ENCODE measurements at regions not wholly inside any gene's neighbourhood (a gene's known extent, or its start where the extent isn't known, plus 50 kb on each side); places are given as distances from the start of the nearest gene placed in this dataset.
A peak's percentile ranks its signal among the peaks of the same experiment; 100 is the strongest.
"Not testable (repeated sequence)": the region's sequence is repeated elsewhere in the genome, so short reads cannot be mapped to it uniquely, and the experiment has no call there.

- no peak for ATAC-seq
Observed at GRCh38 chr6:137307163-137307854, 88.1 kb upstream of the IFNGR1 start.

DNA sequence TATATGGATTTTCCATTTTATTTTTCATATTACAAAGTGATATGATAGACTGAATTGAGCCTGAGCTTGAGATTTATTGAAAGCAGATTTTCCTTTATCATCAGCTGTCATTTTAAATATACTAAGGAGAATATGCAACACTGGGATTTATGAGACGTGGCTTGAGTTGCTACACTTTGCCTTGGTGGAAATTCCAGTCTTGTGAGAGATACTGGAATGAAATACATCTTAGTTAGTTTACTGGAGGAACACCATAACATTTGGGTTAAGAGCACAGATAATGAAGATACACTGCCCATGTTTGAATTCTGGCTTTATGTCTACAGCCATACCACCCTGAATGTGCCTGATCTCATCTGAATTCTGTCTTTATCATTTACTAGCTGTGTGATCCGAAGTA, 86.5 kb upstream of the IFNGR1 start:
- ATAC-seq = no peak

- ATAC-seq = no peak
Observed at GRCh38 chr6:137304020-137304780, 85.0 kb upstream of the IFNGR1 start.

DNA sequence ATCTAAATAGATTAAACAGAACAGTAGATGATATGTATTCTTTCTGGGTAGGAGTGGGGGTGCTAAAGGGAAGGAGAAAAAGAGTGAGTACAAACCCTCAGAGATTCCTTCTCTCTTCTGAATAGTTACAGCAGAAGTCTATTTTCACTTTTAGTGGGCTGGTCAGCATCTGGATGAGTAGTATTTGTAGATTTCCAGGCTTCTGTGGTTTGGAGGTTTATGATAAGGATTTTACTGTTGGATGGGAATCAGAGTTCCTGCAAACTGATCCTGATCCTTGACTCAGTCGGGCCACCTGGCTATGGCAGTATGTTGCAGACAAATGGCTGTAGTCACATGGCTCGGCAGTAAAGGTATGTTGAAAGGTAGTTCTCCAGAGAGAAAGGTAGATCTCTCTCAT, 84.3 kb upstream of the IFNGR1 start:
- no peak for ATAC-seq

- no peak for ATAC-seq
Observed at GRCh38 chr6:137299681-137300080, 80.5 kb upstream of the IFNGR1 start.

GRCh38 chr6:137297887-137298286, 78.7 kb upstream of the IFNGR1 start:
- no peak for ATAC-seq

DNA sequence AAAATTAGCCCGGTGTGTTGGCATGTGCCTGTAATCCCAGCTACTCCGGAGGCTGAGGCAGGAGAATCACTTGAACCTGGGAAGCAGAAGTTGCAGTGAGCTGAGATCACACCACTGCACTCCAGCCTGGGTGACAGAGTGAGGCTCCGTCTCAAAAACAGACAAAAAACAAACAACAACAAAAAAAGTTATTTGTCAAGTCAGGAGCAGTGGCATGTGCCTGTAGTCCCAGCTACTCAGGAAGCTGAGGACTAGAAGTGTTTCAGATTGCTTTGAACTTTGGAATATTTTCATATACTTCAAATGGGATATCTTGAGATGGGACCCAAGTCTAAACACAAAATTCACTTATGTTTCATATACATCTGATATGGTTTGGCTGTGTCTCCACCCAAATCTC, 73.1 kb upstream of the IFNGR1 start:
- not testable (repeated sequence) for ATAC-seq

DNA sequence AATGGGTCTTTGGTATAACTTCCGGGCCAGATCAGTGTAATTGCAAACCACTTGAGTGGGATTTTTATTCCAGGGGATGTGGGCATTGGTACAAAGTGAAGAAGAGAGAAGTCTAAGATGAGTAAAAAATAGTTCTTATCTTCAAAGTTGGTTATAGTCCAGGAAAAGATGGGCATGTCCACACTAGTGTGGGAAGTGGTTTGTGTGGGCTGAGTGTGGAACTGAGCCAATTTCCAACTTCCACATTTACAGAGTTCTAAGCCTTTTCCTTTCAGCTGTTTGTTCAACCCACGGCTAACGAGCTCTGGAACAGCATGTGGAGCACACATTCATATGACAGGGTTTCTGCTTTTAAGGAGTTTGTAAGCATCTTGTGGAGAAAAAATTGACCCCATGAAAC, 72.3 kb upstream of the IFNGR1 start:
- no peak for ATAC-seq

- no peak for ATAC-seq
Observed at GRCh38 chr6:137290601-137291261, 71.5 kb upstream of the IFNGR1 start.

DNA sequence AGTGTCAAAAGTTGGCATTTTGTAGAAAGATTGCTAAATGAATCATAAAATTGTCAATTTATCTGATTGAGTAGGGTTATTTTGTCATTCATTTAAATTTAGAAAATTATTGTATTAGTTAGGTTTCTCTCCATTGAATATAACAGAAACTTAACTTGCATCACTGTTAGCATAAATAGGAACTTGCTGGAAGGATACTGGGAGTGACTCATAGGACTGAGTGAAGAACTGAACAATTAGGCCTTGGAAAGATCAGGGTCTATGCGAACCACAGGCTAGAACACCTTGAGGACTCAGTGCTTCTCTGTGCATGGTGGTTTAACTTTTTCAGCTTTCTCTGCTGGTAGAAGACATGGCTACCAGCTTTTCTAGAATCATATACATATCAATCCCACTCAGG, 67.7 kb upstream of the IFNGR1 start:
- no peak for ATAC-seq

DNA sequence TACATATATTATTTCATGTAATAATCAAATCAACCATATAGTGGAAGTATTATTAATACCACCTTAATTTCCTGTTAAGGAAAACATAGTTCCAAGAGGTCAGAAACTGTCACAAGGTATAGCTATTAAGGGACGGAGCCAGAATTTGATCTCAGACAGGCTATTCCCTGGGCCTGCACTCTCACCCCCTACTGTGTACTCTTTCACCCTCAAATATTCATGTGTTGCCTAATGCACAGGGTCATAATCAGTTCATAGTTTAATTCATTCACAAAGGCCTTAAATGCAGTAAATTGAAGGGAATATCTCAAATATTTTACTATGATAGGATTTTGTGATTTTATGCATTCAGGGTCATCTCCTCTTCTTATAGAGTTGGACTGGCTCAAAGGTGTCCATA, 67.2 kb upstream of the IFNGR1 start:
- ATAC-seq = no peak

- ATAC-seq = no peak
Observed at GRCh38 chr6:137284811-137285110, 65.6 kb upstream of the IFNGR1 start.

DNA sequence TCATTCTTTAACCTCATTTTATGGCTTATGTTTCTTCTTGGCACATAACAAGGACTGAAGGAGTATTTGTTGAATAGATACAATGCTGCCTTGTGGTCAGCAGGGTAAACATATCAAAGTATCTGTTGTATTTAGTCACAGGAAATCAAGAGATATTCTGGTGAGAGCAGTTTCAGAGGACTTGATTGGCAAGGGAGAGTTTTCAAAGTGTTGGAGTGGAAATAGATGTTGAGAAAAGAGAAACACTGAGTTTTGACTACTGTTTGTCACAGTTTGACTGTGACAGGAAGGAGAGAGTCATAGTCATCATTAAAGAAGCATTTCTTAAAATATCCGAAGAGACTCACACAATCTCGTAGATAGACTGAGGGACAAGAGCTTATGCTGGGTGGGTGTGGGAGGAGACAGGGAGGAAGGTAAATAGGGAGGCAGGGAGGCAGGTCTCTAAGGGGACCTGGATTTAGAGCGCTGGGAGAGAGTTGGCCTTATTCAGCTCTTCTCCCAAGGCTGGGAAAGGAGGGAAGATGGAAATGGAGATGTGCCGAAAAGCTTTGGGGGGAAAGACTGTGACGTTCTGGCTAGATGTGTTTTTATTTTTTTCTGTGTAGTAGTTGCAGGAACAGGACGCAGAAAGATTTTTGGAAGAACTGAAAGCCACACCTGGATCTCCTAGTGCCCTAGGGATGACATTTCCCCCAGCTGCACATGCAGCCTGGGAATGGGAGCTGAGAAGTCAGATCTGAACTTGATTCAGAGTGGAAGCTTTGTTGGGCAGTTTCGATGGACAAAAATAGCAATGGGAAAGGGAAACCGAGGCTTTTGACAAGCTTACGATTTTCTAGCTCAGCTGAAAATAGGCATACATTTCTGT, 65.0 kb upstream of the IFNGR1 start:
- peak in 1 of 2 donors; percentile 45 for ATAC-seq

DNA sequence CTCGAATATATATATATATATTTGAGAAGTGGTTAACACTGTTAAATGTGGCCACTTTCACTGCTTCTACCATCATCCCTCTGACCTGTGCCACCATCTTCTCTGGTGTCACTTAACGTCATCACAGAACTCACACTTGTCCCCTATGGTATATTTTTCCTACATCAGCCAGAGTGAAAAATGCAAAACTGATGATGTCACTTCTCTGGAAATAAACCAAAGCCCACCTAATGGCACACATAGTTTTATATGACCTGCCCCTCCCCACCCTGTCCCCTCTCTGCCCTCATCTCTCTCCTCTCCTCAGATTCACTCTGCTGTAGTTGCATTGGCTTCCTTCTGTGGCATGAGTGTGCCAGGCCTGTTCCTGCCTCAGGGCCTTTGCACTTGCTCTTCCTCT, 63.9 kb upstream of the IFNGR1 start:
- no peak for ATAC-seq

DNA sequence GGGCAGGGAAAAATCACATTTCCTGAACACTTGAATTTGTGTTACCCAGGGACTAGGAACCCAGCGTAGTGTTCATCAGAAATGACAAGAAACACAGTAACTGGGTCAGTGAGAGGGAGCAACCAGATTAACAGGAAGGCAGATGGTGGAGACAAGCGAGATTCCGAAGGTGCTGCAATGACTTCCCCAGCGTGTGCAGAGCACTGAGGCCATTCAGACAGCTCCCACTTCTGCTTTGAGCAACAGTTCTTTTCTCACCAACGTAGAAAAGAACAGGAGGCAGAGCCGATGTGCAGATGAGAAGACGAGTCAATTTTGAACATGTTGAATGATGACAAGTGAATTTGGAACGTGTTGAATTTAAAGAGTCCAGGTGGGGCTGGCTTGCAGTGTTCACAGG, 63.1 kb upstream of the IFNGR1 start:
- ATAC-seq = no peak

GRCh38 chr6:137279279-137279678, 60.1 kb upstream of the IFNGR1 start:
- not testable (repeated sequence) for ATAC-seq

DNA sequence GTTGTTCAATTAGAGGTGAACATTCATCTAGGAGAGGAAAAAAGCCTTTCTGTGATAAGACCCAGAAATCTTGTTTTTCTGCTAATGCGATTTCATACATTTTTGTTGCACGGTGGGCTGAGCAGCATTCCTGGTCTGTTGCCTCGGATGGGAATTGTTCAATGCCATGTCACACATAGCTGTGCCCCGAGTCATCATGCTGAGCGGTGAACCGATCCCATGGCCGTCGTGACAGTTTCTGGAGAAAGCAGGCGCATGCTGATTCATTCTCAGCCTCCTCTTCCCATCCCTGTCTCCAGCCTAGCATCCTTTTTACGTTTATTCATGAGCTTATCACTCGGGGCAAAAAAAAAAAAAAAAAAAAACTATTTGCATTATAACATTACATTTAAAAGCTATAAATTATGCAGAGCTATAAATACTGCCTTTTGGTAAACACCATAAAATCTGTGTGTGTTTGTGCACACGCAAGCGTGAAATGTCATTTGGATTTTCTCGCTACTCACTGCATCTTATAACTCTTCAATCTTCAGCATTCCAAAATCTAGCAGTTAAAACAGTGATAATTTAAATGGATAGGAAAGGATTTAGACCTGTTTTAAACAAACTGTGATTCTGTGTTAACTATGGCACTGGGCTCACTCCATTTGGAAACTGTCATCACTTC, 58.9 kb upstream of the IFNGR1 start:
- no peak for ATAC-seq

- ATAC-seq = no peak
Observed at GRCh38 chr6:137272403-137272802, 53.2 kb upstream of the IFNGR1 start.

DNA sequence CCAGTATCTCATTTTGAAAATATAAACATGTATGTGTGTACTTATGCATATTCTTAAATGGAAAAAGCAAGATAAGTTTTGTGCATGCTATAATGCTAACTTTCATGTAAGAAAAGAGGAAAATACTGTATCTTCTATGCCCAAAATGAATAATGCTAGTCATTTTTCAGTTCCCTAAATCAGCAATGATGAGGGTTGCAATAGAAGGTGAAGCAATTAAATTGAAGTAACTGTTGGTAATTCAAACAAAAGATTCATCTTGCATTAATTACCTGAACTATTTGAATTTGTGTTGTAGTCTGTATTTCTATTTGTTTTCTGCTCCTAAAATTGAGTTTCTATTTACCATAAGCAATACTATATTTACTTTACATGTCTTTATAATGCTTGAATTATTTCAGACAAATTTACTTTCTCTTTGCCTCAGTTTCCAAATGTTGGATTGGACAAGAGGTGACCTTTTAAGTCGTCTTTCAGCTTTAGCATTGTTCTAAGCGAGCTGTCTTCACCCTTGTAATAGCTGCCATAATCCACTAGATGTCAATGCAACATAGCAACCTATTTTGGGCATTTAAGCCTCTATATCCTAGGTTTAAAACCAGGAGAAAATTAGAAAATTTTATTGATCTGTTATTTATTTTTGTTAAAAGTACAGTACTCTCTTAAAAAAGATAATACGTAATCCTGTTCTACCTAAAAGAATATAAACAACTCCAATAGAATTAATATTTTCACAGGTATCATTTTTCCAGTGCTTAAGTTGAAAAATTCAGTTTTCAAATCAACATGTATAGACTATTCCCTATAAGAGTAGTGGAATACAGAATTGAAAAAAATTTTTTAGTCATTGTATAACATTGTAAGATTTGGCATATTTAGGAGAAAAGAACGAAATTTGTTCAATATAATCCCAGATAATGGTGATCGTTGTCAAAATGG, 52.3 kb upstream of the IFNGR1 start:
- ATAC-seq = peak in 1 of 2 donors; percentile 48

- no peak for ATAC-seq
Observed at GRCh38 chr6:137269803-137270202, 50.6 kb upstream of the IFNGR1 start.

DNA sequence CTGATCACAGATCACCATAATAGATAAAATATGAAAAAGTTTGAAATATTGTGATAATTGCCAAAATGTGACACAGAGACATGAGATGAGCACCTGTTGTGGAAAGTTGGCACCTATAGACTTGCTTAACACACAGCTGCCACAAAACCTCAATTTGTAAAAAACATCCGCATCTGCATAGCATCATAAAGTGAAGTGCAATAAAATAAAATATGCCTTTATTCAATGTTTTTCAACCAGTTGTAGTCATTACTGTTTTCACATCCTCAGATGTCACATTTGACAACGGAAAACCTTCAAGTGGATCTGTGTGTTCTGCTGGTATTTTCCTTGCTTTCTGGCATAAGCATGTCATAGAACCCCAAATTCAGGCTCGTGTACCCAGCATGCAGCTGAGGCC, 50.2 kb upstream of the IFNGR1 start:
- ATAC-seq = no peak

Measured in activated CD4-positive, CD25-positive, alpha-beta regulatory T cell treated with anti-CD3 and anti-CD28 coated beads, Interleukin-2, amount 50 U/mL, for 24 hours (primary cell).